PFSK-1 (cell line): ENCODE measurements at regions not wholly inside any gene's neighbourhood (a gene's known extent, or its start where the extent isn't known, plus 50 kb on each side); places are given as distances from the start of the nearest gene placed in this dataset.

Experiments used
- FOXP2 ChIP-seq: optimal IDR thresholded peaks from 2 replicates; pipeline ENCODE3; 2011; ENCODE audit warnings: borderline replicate concordance, control low read depth, inconsistent platforms; ENCODE audit not compliant: insufficient read depth; ENCODE audit errors: extremely low read length, extremely low read depth
- POLR2AphosphoS5 ChIP-seq: IDR thresholded peaks from 2 replicates; pipeline ENCODE4 v1.6.1; 2012; ENCODE audit warnings: low read depth, mild to moderate bottlenecking, control low read depth, low read length, moderate library complexity
- REST ChIP-seq, 2 experiments: IDR thresholded peaks; 2 replicates each; pipeline versions ENCODE4 v1.6.1 to v1.8.0; 2011 to 2012; ENCODE audit warnings: low read depth in 2 of 2, low read length in 2 of 2, control low read depth in 1 of 2, inconsistent platforms in 1 of 2, mild to moderate bottlenecking in 1 of 2, moderate library complexity in 1 of 2; ENCODE audit not compliant: insufficient read depth in 1 of 2
- SIN3A ChIP-seq: IDR thresholded peaks from 2 replicates; pipeline ENCODE4 v1.6.1; 2012; ENCODE audit warnings: mild to moderate bottlenecking, low read length, moderate library complexity, borderline replicate concordance; ENCODE audit not compliant: insufficient read depth
- TAF1 ChIP-seq: IDR thresholded peaks from 2 replicates; pipeline ENCODE4 v1.6.1; 2012; ENCODE audit warnings: low read length, control low read depth, borderline replicate concordance; ENCODE audit not compliant: insufficient read depth

- no peak for TF ChIP-seq REST (IDR thresholded peaks at IDR 0.05; ENCODE audit: insufficient read depth in 1 of 2, low read depth in 2 of 2, low read length in 2 of 2)
- no peak for TF ChIP-seq TAF1
- TF ChIP-seq POLR2AphosphoS5, result no peak
- no peak for TF ChIP-seq SIN3A
- TF ChIP-seq FOXP2, result no peak
Measured at GRCh38 chr2:34736482-34736881, 1137.4 kb upstream of the FAM98A start.

GRCh38 chr2:34734662-34735061, 1135.6 kb upstream of the FAM98A start:
- no peak for TF ChIP-seq SIN3A
- TF ChIP-seq POLR2AphosphoS5, result no peak
- no peak for TF ChIP-seq FOXP2
- no peak for TF ChIP-seq TAF1
- TF ChIP-seq REST (IDR thresholded peaks at IDR 0.05; ENCODE audit: insufficient read depth in 1 of 2, low read depth in 2 of 2, low read length in 2 of 2), result no peak

GRCh38 chr2:34734042-34734441, 1134.9 kb upstream of the FAM98A start:
- TF ChIP-seq POLR2AphosphoS5 (no peak), TAF1 (no peak), REST (IDR thresholded peaks at IDR 0.05; ENCODE audit: insufficient read depth in 1 of 2, low read depth in 2 of 2, low read length in 2 of 2) (no peak), SIN3A (no peak), FOXP2 (no peak)

- TF ChIP-seq FOXP2 (no peak), TAF1 (no peak), SIN3A (no peak), POLR2AphosphoS5 (no peak), REST (IDR thresholded peaks at IDR 0.05; ENCODE audit: insufficient read depth in 1 of 2, low read depth in 2 of 2, low read length in 2 of 2) (no peak)
Measured at GRCh38 chr2:34731292-34731691, 1132.2 kb upstream of the FAM98A start.

- TF ChIP-seq SIN3A, result no peak
Measured at GRCh38 chr2:34729845-34730244, 1130.7 kb upstream of the FAM98A start.
